Eye (tissue), 1 donor: ENCODE measurements at regions not wholly inside any gene's neighbourhood (a gene's known extent, or its start where the extent isn't known, plus 50 kb on each side); places are given as distances from the start of the nearest gene placed in this dataset.
A peak's percentile ranks its signal among the peaks of the same experiment; 100 is the strongest.

Experiments
- DNase-seq: peaks from one replicate; pipeline ENCODE4 v3.0.0-alpha.2; 2015

- no peak for DNase-seq
Measured at GRCh38 chr3:132237652-132238032, 79.6 kb upstream of the ACP3 start.

GRCh38 chr3:132239587-132239986 is 77.6 kb upstream of the ACP3 start:
- DNase-seq = no peak

GRCh38 chr3:132241776-132242514 is 75.3 kb upstream of the ACP3 start:
- no peak for DNase-seq

GRCh38 chr3:132242790-132243189 is 74.4 kb upstream of the ACP3 start:
- DNase-seq = no peak

- DNase-seq = peak; percentile 35
Measured at GRCh38 chr3:132245552-132246142, 71.6 kb upstream of the ACP3 start.

GRCh38 chr3:132246212-132246611 is 71.0 kb upstream of the ACP3 start:
- no peak for DNase-seq

GRCh38 chr3:132247211-132247610 is 70.0 kb upstream of the ACP3 start:
- no peak for DNase-seq

- no peak for DNase-seq
Measured at GRCh38 chr3:132248490-132248889, 68.7 kb upstream of the ACP3 start.

- peak; percentile 79 for DNase-seq
Measured at GRCh38 chr3:132253262-132253878, 63.8 kb upstream of the ACP3 start.

GRCh38 chr3:132254076-132254755 is 63.0 kb upstream of the ACP3 start:
- DNase-seq = no peak

GRCh38 chr3:132255041-132255745 is 62.0 kb upstream of the ACP3 start:
- DNase-seq = peak; percentile 4

GRCh38 chr3:132256989-132257388 is 60.2 kb upstream of the ACP3 start:
- peak; percentile 52 for DNase-seq

GRCh38 chr3:132261506-132261905 is 55.7 kb upstream of the ACP3 start:
- no peak for DNase-seq

- no peak for DNase-seq
Measured at GRCh38 chr3:132262305-132262704, 54.9 kb upstream of the ACP3 start.

- no peak for DNase-seq
Measured at GRCh38 chr3:132262956-132263355, 54.3 kb upstream of the ACP3 start.

- no peak for DNase-seq
Measured at GRCh38 chr3:132265028-132265427, 52.2 kb upstream of the ACP3 start.

GRCh38 chr3:132265488-132265887 is 51.7 kb upstream of the ACP3 start:
- no peak for DNase-seq

- no peak for DNase-seq
Measured at GRCh38 chr3:132267391-132267993, 49.7 kb upstream of the ACP3 start.
